ENCODE measurements at regions not wholly inside any gene's neighbourhood (a gene's known extent, or its start where the extent isn't known, plus 50 kb on each side); places are given as distances from the start of the nearest gene placed in this dataset.
A peak's percentile ranks its signal among the peaks of the same experiment; 100 is the strongest.

- no peak overlapping the region for H2AFZ ChIP-seq (replicated peaks)
- H3K27me3 ChIP-seq, result no peaks in the 10 kb centered on the region
These were observed 364.6 kb downstream of the BRINP1 start for GRCh38 chr9:119004618-119004990.

GRCh38 chr9:119005162-119005561 is 364.1 kb downstream of the BRINP1 start:
- no peaks in the 10 kb centered on the region for H3K36me3 ChIP-seq
- H3F3A ChIP-seq (ENCODE audit: low read depth), result no peaks in the 10 kb centered on the region
- Mint-ChIP-seq H3K4me3 (no peak overlapping the region), H3K9me3 (no peaks in the 10 kb centered on the region), H3K27me3 (ENCODE audit: insufficient read depth, low read depth) (no peaks in the 10 kb centered on the region), H3K36me3 (no peaks in the 10 kb centered on the region), H3K4me1 (peaks cover 27% of the 10 kb centered on the region), H3K27ac (no peak overlapping the region)
- H3K4me2 ChIP-seq, result no peak overlapping the region
- peak; percentile 55 for DNase-seq (ENCODE audit: low spot score)
- H4K20me1 ChIP-seq (ENCODE audit: low read depth), result no peaks in the 10 kb centered on the region
- no peak overlapping the region for H3K4me3 ChIP-seq
- no peaks in the 10 kb centered on the region for H3K4me1 ChIP-seq
- H3K27ac ChIP-seq, result no peak overlapping the region
- TF ChIP-seq EZH2 (IDR thresholded peaks at IDR 0.05), result no peak
- TF ChIP-seq EZH2phosphoT487 (IDR thresholded peaks at IDR 0.05), result no peak
- TF ChIP-seq, protein P1, sequence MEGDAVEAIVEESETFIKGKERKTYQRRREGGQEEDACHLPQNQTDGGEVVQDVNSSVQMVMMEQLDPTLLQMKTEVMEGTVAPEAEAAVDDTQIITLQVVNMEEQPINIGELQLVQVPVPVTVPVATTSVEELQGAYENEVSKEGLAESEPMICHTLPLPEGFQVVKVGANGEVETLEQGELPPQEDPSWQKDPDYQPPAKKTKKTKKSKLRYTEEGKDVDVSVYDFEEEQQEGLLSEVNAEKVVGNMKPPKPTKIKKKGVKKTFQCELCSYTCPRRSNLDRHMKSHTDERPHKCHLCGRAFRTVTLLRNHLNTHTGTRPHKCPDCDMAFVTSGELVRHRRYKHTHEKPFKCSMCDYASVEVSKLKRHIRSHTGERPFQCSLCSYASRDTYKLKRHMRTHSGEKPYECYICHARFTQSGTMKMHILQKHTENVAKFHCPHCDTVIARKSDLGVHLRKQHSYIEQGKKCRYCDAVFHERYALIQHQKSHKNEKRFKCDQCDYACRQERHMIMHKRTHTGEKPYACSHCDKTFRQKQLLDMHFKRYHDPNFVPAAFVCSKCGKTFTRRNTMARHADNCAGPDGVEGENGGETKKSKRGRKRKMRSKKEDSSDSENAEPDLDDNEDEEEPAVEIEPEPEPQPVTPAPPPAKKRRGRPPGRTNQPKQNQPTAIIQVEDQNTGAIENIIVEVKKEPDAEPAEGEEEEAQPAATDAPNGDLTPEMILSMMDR (IDR thresholded peaks at IDR 0.05), result no peak
- H3K9ac ChIP-seq, result no peak overlapping the region
- no peaks in the 10 kb centered on the region for H3K9me3 ChIP-seq (ENCODE audit: low read depth)
- no peaks in the 10 kb centered on the region for H3K79me2 ChIP-seq (ENCODE audit: low read depth)
- no peaks in the 10 kb centered on the region for H3K27me3 ChIP-seq
- no peak overlapping the region for H2AFZ ChIP-seq (replicated peaks)

More at GRCh38 chr9:119004618-119004990, 364.6 kb downstream of the BRINP1 start:
- H3F3A ChIP-seq (ENCODE audit: low read depth), result no peaks in the 10 kb centered on the region
- H3K79me2 ChIP-seq (ENCODE audit: low read depth), result no peaks in the 10 kb centered on the region
- H3K27me3 Mint-ChIP-seq (ENCODE audit: insufficient read depth, low read depth), result no peaks in the 10 kb centered on the region
- no peaks in the 10 kb centered on the region for H3K4me1 ChIP-seq
- no peak overlapping the region for H3K4me2 ChIP-seq
- TF ChIP-seq EZH2 (IDR thresholded peaks at IDR 0.05), result no peak
- TF ChIP-seq, protein P1 (IDR thresholded peaks at IDR 0.05), result no peak
- TF ChIP-seq EZH2phosphoT487 (IDR thresholded peaks at IDR 0.05), result no peak
- H3K4me3 ChIP-seq, result no peak overlapping the region
- no peak overlapping the region for H3K4me3 Mint-ChIP-seq
- H3K9ac ChIP-seq, result no peak overlapping the region
- no peaks in the 10 kb centered on the region for H3K36me3 Mint-ChIP-seq
- H3K36me3 ChIP-seq, result no peaks in the 10 kb centered on the region
- H3K27ac Mint-ChIP-seq, result no peak overlapping the region
- no peaks in the 10 kb centered on the region for H3K9me3 Mint-ChIP-seq
- H4K20me1 ChIP-seq (ENCODE audit: low read depth), result no peaks in the 10 kb centered on the region
- H3K9me3 ChIP-seq (ENCODE audit: low read depth), result no peaks in the 10 kb centered on the region
- H3K4me1 Mint-ChIP-seq, result peaks cover 27% of the 10 kb centered on the region
- no peak for DNase-seq (ENCODE audit: low spot score)
- no peak overlapping the region for H3K27ac ChIP-seq

- Mint-ChIP-seq H3K4me3 (no peak overlapping the region), H3K36me3 (no peaks in the 10 kb centered on the region), H3K27ac (no peak overlapping the region), H3K4me1 (peaks cover 30% of the 10 kb centered on the region), H3K9me3 (no peaks in the 10 kb centered on the region), H3K27me3 (ENCODE audit: insufficient read depth, low read depth) (no peaks in the 10 kb centered on the region)
- H3K4me2 ChIP-seq, result no peak overlapping the region
- no peaks in the 10 kb centered on the region for H4K20me1 ChIP-seq (ENCODE audit: low read depth)
- H3F3A ChIP-seq (ENCODE audit: low read depth), result no peaks in the 10 kb centered on the region
- no peaks in the 10 kb centered on the region for H3K79me2 ChIP-seq (ENCODE audit: low read depth)
- H3K4me3 ChIP-seq, result no peak overlapping the region
- H3K36me3 ChIP-seq, result no peaks in the 10 kb centered on the region
- TF ChIP-seq EZH2 (IDR thresholded peaks at IDR 0.05) (no peak), EZH2phosphoT487 (IDR thresholded peaks at IDR 0.05) (no peak)
- TF ChIP-seq, protein P1 (IDR thresholded peaks at IDR 0.05), result no peak
- H3K27ac ChIP-seq, result no peak overlapping the region
- H3K4me1 ChIP-seq, result peaks cover 13% of the 10 kb centered on the region
- H3K9me3 ChIP-seq (ENCODE audit: low read depth), result no peaks in the 10 kb centered on the region
- no peak for DNase-seq (ENCODE audit: low spot score)
- no peak overlapping the region for H3K9ac ChIP-seq
- H3K27me3 ChIP-seq, result no peaks in the 10 kb centered on the region
- no peak overlapping the region for H2AFZ ChIP-seq (replicated peaks)
These were observed 360.0 kb downstream of the BRINP1 start for GRCh38 chr9:119009249-119009648.
